ENCODE measurements at regions not wholly inside any gene's neighbourhood (a gene's known extent, or its start where the extent isn't known, plus 50 kb on each side); places are given as distances from the start of the nearest gene placed in this dataset.

DNA sequence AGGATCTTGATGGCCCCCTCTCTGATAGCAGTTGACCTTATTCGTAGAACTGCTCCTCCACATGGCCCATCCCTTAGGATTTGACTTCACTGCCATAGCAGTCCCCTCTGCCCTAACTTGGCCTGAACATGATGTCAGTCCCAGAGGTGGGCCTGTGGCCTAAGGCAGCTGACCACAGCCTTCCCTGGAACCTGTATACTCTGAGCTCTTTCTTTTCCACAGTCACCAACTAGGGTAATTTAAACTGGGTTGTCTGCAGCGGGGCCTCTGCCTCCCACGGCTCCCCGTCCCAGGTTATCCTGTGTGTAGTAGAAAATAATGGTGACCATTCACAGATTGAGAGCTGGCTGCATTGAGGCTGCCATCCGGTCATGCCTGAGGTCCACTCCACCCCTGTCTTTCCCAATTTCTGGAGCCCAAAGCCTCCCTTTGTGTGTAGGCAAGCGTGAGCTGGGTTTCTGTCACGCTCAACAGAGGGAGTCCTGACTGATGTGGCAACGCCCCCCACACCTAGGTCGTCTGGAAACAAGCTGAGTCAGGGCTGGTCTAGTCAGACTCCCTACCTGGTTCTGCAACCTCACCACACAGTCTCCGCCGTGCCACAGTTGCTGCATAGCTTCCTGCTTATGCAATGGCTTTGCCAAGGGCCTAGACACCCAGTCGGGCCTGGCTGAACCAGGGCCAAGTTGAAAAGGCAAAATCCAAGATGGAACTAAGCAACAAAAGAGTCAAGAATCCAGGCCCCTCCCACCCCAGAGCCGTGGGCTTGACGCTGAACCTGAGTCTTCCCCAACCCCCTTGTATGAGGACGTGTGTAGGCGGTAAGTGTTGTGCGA, 284.5 kb downstream of the XXYLT1 start:
- no peak for TF ChIP-seq POLR2A (IDR thresholded peaks at IDR 0.05; ENCODE audit: low read depth, low read length)
- no peak for TF ChIP-seq POLR2AphosphoS5 (IDR thresholded peaks at IDR 0.05; ENCODE audit: low read depth, low read length)
- no peak for TF ChIP-seq POU2F2 (IDR thresholded peaks at IDR 0.05; ENCODE audit: low read depth, low read length)
- FAIRE-seq: no peak

DNA sequence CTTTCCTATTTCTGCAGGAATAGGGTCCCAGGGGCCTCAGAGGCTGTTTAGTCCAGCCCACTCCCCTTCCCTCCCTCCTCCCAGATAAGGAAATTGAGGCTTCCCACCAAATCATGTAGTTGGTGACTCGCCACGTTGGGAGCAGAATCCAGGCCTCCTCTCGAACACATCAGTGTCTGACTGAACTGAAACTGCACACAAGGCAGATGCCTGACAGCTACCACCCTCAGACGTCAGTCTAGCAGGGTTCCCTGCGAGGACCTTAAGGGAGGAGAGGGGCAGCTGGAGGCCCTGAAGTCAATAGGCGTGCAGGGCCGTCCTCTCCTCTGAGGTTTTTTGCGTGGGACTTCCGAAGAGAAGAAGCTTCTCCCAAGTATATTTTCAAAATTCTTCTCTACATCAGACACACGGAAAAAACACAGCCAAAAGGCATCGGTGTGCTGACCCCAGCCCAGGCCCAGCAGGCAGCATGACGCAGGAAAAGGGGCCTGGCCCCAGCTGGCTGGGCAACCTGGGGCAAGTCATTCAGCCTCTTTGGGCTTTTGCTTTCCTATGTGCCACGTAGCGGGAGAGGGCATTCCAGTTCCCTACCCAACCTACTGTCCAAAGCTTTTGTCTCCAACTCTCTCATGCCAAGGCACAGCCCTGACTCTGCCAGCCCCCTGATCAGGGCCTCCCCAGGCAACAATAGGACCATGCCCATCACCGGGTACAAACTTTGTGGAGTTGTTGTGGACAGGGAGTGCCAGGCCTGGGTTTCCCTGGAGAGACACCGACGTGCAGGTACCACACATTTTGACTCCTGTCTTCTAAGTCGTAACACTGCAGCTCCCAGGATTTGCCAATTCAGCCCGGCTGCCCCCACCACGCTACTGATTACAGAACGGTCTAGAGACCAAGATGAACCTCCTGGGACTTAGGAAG, 283.1 kb downstream of the XXYLT1 start:
- DNase-seq (ENCODE audit: insufficient read length, low spot score) (no peak), FAIRE-seq (no peak)
- TF ChIP-seq TAF1 (IDR thresholded peaks at IDR 0.05; ENCODE audit: low read depth, low read length) (no peak), PAX5 (IDR thresholded peaks at IDR 0.05; ENCODE audit: insufficient read depth, low read length, severe bottlenecking) (no peak), POLR2AphosphoS5 (IDR thresholded peaks at IDR 0.05; ENCODE audit: low read depth, low read length) (no peak), SPI1 (IDR thresholded peaks at IDR 0.05; ENCODE audit: low read depth, low read length) (no peak), POLR2A (IDR thresholded peaks at IDR 0.05; ENCODE audit: low read depth, low read length) (no peak), POU2F2 (IDR thresholded peaks at IDR 0.05; ENCODE audit: low read depth, low read length) (no peak)

More for the DNA sequence above, 284.5 kb downstream of the XXYLT1 start:
- no peak for DNase-seq (ENCODE audit: insufficient read length, low spot score)

DNA sequence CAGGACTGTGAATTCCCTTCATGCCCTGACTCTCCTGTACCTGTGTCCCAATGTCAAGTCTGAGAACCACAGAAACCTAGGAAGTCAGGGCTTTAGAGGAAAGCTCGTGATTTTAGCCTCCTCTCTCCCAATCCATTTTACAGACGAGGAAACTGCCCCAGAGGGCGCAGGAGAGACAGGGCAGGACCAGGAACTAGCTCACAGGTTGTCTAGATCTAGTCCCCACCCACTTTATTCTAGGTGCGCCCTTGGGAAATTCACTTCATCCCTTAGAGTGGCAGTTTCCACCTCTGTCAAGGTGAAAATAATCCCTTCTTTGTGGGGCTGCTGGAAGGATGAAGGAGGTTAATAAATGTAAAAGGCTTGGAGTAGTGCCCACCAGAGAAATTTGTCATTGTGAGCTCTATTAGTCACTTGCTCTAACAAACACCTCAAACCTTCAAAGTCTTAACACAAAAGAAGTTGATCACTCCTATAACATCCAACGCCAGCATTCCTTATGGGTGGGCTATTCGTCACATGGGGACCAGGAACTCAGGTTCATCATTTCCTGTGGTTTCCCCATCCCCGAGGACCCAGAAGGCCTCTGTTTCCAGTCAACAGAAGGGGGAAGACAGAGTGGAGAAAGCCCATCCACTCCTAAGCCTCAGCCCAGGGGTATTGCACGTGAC, 282.3 kb downstream of the XXYLT1 start:
- FAIRE-seq (no peak), DNase-seq (ENCODE audit: insufficient read length, low spot score) (no peak)
- TF ChIP-seq POU2F2 (IDR thresholded peaks at IDR 0.05; ENCODE audit: low read depth, low read length): no peak
- no peak for TF ChIP-seq TAF1 (IDR thresholded peaks at IDR 0.05; ENCODE audit: low read depth, low read length)
- TF ChIP-seq POLR2A (IDR thresholded peaks at IDR 0.05; ENCODE audit: low read depth, low read length): no peak
- no peak for TF ChIP-seq PAX5 (IDR thresholded peaks at IDR 0.05; ENCODE audit: insufficient read depth, low read length, severe bottlenecking)
- no peak for TF ChIP-seq SPI1 (IDR thresholded peaks at IDR 0.05; ENCODE audit: low read depth, low read length)
- no peak for TF ChIP-seq POLR2AphosphoS5 (IDR thresholded peaks at IDR 0.05; ENCODE audit: low read depth, low read length)

DNA sequence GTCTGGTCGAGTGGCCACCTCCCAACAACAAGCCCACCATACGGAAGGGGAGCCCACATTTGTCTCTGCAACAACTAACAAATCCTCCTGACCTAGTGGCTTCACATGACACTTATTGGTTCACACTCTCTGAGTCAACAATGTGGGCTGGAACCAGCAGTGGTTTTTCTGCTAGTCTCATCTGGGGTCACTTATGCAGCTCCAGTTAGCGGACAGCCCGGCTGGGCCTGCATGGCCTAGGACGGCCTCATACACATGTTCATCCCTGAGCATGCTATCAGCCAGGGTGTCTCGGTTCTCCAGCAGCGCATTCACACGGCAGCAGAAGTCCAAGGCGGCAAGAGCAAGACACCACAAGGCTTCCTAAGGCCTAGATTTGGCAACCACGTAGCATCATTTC, 281.7 kb downstream of the XXYLT1 start:
- FAIRE-seq (no peak), DNase-seq (ENCODE audit: insufficient read length, low spot score) (no peak)
- TF ChIP-seq SPI1 (IDR thresholded peaks at IDR 0.05; ENCODE audit: low read depth, low read length): no peak

DNA sequence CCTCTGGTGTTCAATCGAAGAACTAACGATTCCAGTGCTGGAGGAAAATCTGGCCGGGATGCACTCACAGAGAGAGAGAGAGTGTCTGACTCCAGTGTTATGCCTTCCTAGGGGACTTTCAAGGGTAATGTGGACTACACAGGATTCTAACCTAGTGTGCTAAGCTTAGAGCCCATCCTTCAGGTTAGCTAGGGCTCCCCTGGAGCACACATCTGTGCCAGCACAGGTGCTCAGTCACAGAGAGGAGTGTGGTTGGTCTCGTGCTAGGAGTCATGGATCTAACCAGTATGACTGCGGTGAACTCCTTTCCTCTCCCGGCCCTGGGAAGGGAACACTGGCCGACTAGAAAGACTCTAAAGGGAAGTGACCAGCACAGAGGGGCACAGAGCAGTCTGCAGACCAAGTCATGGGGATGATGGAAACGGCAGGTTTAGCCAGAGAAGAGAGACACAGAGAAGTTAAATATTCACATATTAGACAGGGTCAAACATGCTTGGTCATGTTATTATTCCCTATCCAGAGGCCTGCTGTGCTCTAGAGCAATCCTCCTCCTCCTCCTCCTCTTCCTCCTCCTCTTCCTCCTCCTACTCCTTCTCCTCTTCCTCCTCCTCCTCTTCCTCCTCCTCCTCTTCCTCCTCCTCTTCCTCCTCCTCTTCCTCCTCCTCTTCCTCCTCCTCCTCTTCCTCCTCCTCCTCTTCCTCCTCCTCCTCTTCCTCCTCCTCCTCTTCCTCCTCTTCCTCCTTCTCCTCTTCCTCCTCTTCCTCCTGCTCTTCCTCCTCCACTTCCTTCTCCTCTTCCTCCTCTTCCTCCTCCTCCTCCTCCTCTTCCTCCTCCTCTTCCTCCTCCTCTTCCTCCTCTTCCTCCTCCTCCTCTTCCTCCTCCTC, 280.3 kb downstream of the XXYLT1 start:
- no peak for DNase-seq (ENCODE audit: insufficient read length, low spot score)
- FAIRE-seq: no peak
- no peak for TF ChIP-seq POLR2A (IDR thresholded peaks at IDR 0.05; ENCODE audit: low read depth, low read length)
- no peak for TF ChIP-seq PAX5 (IDR thresholded peaks at IDR 0.05; ENCODE audit: insufficient read depth, low read length, severe bottlenecking)
- no peak for TF ChIP-seq POLR2AphosphoS5 (IDR thresholded peaks at IDR 0.05; ENCODE audit: low read depth, low read length)
- TF ChIP-seq POU2F2 (IDR thresholded peaks at IDR 0.05; ENCODE audit: low read depth, low read length): no peak
- no peak for TF ChIP-seq SPI1 (IDR thresholded peaks at IDR 0.05; ENCODE audit: low read depth, low read length)
- TF ChIP-seq TAF1 (IDR thresholded peaks at IDR 0.05; ENCODE audit: low read depth, low read length): no peak

DNA sequence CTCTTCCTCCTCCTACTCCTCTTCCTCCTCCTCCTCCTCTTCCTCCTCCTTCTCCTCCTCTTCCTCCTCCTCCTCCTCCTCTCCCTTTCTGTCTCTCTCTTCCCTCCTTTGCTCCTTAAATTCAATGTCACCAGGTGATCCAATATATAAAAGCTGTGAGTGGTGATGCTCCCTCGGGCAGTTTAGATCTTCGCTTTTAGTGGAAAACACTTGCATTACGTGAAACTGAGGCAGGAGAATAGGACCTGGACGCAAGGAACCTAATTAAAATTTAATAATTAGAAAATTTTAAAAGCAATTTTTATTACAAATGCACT, 279.7 kb downstream of the XXYLT1 start:
- DNase-seq (ENCODE audit: insufficient read length, low spot score) (no peak), FAIRE-seq (no peak)
- TF ChIP-seq POLR2A (IDR thresholded peaks at IDR 0.05; ENCODE audit: low read depth, low read length) (no peak), PAX5 (IDR thresholded peaks at IDR 0.05; ENCODE audit: insufficient read depth, low read length, severe bottlenecking) (no peak)

DNA sequence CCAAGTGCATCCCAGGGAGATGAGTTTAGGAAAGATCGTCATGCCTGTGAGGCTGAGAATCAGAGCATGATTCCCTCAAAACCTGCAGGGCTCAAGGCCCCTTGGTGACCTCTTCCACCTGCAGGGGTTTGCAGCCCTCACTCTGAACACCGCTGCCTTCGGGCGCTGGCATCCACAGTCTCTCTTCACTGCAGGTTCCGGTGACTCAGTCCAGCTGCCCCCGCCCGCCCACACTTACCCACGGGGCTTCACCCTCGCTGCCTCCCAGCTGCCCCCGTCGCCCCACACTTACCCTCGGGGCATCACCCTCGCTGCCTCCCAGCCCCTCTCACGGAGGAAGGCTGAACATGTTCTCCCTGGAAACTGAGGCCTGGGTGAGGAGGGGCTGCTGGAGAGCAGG, 277.1 kb downstream of the XXYLT1 start:
- TF ChIP-seq POU2F2 (IDR thresholded peaks at IDR 0.05; ENCODE audit: low read depth, low read length) (no peak), TAF1 (IDR thresholded peaks at IDR 0.05; ENCODE audit: low read depth, low read length) (no peak), POLR2A (IDR thresholded peaks at IDR 0.05; ENCODE audit: low read depth, low read length) (no peak), POLR2AphosphoS5 (IDR thresholded peaks at IDR 0.05; ENCODE audit: low read depth, low read length) (no peak), PAX5 (IDR thresholded peaks at IDR 0.05; ENCODE audit: insufficient read depth, low read length, severe bottlenecking) (no peak), SPI1 (IDR thresholded peaks at IDR 0.05; ENCODE audit: low read depth, low read length) (no peak)
- FAIRE-seq: no peak
- no peak for DNase-seq (ENCODE audit: insufficient read length, low spot score)

DNA sequence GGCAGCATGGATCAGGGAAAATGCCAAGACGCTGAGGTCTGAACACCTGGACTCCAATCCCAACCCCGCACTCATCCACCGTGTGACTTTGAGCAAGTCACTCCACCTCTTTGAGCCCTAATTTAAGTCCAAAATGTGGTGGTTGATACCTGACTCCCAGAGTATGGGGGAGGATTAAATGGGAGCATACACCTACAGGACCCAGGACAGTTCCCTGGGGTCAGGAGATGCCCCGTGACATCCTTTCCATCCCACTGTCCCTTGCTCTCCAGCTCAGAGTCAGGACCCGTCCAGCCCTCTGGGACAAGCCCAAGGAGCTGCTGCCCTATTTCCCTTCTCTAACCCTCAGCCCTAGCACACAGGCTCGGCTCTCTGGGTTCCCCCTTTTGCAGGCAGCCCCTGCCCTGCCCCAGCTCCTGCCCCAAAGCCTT, 276.4 kb downstream of the XXYLT1 start:
- DNase-seq (ENCODE audit: insufficient read length, low spot score): no peak
- no peak for TF ChIP-seq POLR2A (IDR thresholded peaks at IDR 0.05; ENCODE audit: low read depth, low read length)
- TF ChIP-seq POU2F2 (IDR thresholded peaks at IDR 0.05; ENCODE audit: low read depth, low read length): no peak
- no peak for TF ChIP-seq TAF1 (IDR thresholded peaks at IDR 0.05; ENCODE audit: low read depth, low read length)
- no peak for TF ChIP-seq POLR2AphosphoS5 (IDR thresholded peaks at IDR 0.05; ENCODE audit: low read depth, low read length)
- no peak for TF ChIP-seq PAX5 (IDR thresholded peaks at IDR 0.05; ENCODE audit: insufficient read depth, low read length, severe bottlenecking)
- no peak for TF ChIP-seq SPI1 (IDR thresholded peaks at IDR 0.05; ENCODE audit: low read depth, low read length)
- FAIRE-seq: no peak

DNA sequence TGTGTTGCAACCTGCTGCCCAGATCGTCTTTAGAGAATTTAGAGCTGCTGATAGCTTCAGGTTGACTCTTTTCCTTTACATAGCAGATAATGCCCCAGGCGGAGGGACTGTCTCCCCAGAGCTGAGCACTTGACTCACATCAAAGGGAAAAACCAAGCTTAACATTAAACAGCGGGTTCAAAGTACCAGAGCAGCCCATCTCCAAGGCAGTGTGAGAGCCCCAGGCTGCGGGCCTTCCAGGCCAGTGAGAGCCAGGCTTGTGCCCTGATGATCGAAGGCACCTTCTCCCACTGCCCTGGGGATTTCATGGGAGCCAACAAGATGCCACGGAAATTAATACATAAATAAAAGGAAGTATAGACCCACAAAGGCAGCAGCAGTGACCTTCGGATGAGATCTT, 275.6 kb downstream of the XXYLT1 start:
- DNase-seq (ENCODE audit: insufficient read length, low spot score) (no peak), FAIRE-seq (no peak)
- TF ChIP-seq SPI1 (IDR thresholded peaks at IDR 0.05; ENCODE audit: low read depth, low read length) (no peak), PAX5 (IDR thresholded peaks at IDR 0.05; ENCODE audit: insufficient read depth, low read length, severe bottlenecking) (no peak), POU2F2 (IDR thresholded peaks at IDR 0.05; ENCODE audit: low read depth, low read length) (no peak)

Measured in GM12891 (cell line).